GM21786 (cell line): ENCODE measurements at regions not wholly inside any gene's neighbourhood (a gene's known extent, or its start where the extent isn't known, plus 50 kb on each side); places are given as distances from the start of the nearest gene placed in this dataset.
"Not testable (repeated sequence)": the region's sequence is repeated elsewhere in the genome, so short reads cannot be mapped to it uniquely, and the experiment has no call there.

Source experiments
- ATAC-seq: cut with Tn5 transposase; IDR thresholded peaks from one replicate; pipeline ENCODE4 v1.9.1; 2021; ENCODE audit not compliant: unreplicated experiment

- ATAC-seq = no peak
Measured at GRCh38 chr10:65670087-65670486, 1255.7 kb upstream of the LRRTM3 start.

GRCh38 chr10:65670596-65670995 lies 1255.2 kb upstream of the LRRTM3 start:
- not testable (repeated sequence) for ATAC-seq

- ATAC-seq = no peak
Measured at GRCh38 chr10:65675236-65675635, 1250.6 kb upstream of the LRRTM3 start.

GRCh38 chr10:65684896-65685295 lies 1240.9 kb upstream of the LRRTM3 start:
- no peak for ATAC-seq

- ATAC-seq = no peak
Measured at GRCh38 chr10:65701168-65701776, 1224.6 kb upstream of the LRRTM3 start.

GRCh38 chr10:65708057-65708456 lies 1217.8 kb upstream of the LRRTM3 start:
- no peak for ATAC-seq

GRCh38 chr10:65710306-65710705 lies 1215.5 kb upstream of the LRRTM3 start:
- no peak for ATAC-seq

DNA sequence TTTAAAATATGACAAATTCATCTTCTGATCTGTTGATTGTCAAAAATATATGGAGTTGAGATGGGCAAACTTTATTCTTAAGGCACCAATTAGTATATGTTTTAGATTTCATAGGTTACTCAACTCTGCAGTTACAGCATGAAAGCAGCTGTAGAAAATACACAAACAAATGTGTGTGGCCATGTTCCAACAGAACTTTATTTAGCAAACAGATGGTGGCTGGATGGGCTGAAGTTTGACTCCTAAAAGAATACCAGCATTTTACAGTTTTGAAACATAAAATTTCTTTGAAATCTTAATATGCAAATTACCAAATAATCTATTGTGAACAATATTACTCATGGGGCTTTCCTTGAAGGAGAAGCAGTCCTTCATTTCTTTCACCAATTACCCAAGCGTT lies 1206.0 kb upstream of the LRRTM3 start:
- no peak for ATAC-seq

- ATAC-seq = no peak
Measured at GRCh38 chr10:65720901-65721300, 1204.9 kb upstream of the LRRTM3 start.

DNA sequence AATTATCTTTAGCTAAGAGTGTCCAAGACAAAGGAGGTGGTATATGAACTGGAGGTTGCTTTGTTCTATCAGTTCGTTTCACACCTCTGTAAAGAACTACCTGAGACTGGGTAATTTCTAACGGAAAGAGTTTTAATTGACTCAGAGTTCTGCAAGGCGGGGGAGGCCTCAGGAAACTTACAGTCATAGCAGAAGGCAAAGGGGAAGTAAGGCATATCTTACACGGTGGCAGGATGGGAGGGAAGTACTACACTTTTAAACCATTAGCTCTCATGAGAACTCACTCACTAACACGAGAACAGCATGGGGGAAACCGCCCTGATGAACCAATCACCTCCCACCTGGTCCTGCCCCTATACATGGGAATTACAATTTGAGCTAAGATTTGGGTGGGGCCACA lies 1202.3 kb upstream of the LRRTM3 start:
- no peak for ATAC-seq

DNA sequence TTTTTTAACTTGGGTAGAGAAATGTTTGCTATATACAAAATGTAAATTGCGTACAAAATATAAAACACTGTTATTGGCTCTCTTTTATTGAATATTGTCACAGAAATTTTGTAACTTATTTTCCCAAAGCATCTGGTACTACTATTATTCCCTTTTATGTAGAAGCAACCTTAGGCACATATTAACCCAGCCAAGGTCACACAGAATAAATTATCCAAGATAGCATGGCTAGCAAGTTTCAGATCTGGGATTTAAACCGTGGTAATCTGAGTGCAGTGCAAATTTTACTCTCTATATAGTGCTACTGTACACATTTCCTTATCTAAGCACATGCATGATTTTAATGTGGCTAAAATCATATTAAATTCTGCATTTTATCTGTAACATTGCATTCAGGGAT lies 1190.5 kb upstream of the LRRTM3 start:
- ATAC-seq = no peak

GRCh38 chr10:65742906-65743305 lies 1182.9 kb upstream of the LRRTM3 start:
- ATAC-seq = no peak

- no peak for ATAC-seq
Measured at GRCh38 chr10:65751218-65751617, 1174.6 kb upstream of the LRRTM3 start.

DNA sequence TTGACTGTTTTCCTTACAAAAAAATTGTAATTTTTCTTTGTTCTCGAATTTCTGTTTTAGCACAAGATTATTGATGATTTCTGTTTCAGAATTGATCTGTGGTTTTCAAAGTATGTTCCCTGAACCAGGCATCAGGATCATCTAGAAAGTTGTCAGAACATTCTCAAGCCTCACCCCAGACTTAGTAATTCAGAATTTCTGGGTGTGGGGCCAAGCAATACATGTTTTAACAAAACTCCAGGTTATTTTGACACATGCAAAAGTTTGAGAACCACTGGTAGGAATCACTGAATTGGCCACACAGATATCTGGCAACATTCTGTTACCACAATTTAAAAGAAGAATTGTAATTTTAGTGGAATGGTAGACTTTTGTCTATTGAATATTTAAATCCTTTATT lies 1173.9 kb upstream of the LRRTM3 start:
- no peak for ATAC-seq

- no peak for ATAC-seq
Measured at GRCh38 chr10:65753532-65753931, 1172.3 kb upstream of the LRRTM3 start.

- ATAC-seq = no peak
Measured at GRCh38 chr10:65754112-65754511, 1171.7 kb upstream of the LRRTM3 start.

DNA sequence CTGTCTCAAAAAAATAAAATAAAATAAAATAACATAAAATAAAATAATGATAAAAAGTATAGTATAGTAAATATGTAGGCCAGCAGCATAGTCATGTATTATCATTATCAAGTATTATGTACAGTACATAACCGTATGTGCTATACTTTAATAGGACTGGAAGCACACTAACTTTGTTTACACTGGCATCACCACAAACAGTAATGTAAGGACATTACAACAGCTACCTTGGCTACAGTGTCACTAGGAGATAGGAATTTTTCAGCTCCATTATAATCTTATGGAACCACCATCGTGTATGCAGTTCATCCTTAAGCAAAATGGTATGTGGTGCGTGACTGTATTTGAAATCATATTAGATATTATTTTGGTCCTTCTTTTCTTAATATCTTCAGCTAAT lies 1163.5 kb upstream of the LRRTM3 start:
- no peak for ATAC-seq

DNA sequence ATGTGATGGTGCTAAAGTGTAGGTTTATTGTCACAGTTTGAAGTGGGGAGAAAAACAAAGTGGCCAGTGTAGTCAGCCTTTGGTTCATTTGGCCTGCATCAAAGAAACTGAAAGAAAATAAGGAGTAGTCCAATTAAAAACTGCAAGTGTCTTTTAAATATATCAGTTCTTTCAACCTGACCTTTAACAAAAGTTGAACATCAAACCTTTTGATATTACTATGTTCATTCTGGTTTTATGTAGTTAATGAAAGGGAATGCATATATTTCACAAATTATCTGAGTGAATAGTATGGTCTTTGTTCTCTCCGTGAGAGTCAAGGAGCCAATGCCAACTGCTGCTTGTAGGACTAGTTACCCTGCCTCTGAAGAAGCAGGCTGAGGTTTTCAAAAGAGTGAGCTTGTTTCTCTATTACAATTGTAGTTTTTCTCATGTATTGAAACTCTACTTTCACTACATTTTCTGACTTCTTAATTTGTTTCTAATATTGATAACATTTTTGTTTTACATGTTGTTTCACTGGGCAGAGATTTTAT lies 1160.8 kb upstream of the LRRTM3 start:
- ATAC-seq = no peak

GRCh38 chr10:65769828-65770227 lies 1156.0 kb upstream of the LRRTM3 start:
- ATAC-seq = no peak

- no peak for ATAC-seq
Measured at GRCh38 chr10:65778753-65779152, 1147.1 kb upstream of the LRRTM3 start.

- no peak for ATAC-seq
Measured at GRCh38 chr10:65779985-65780384, 1145.9 kb upstream of the LRRTM3 start.

DNA sequence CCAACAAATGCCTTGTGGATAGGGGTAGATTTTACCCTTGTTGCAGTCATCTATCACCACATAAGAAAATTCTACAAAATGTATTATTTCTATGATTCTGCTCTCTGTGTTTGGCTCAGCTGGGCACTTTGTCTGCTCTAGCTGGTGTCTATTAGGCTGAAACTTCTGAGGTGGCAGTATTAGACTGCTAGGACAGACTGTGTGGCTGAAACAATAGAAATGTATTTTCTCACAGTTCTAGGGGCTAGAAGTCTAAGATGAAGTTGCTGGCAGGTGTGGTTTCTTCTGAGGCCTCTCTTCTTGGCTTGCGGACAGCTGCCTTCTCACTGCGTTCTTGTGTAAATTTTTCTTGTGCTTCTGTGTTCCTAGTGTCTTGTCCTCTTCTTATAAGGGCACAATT lies 1139.6 kb upstream of the LRRTM3 start:
- ATAC-seq = no peak

- no peak for ATAC-seq
Measured at GRCh38 chr10:65787571-65787970, 1138.3 kb upstream of the LRRTM3 start.
